CD14-positive monocyte (primary cell): ENCODE measurements at regions not wholly inside any gene's neighbourhood (a gene's known extent, or its start where the extent isn't known, plus 50 kb on each side); places are given as distances from the start of the nearest gene placed in this dataset.
A peak's percentile ranks its signal among the peaks of the same experiment; 100 is the strongest.

Source experiments
- DNase-seq, 3 donors: peaks; one replicate each; pipeline ENCODE4 v3.0.0-alpha.2; 2011 to 2022
- H2AFZ ChIP-seq: 2 replicates; pipeline ENCODE4 v1.6.0; 2012; ENCODE audit warnings: mild to moderate bottlenecking, low read depth, low read length, inconsistent platforms; ENCODE audit not compliant: insufficient read depth, poor library complexity, severe bottlenecking
- H3K27ac ChIP-seq, 2 donors: 1 replicate in 1 of 2; 2 replicates in 1 of 2; pipeline ENCODE4 v1.5.1; 2012 to 2013; ENCODE audit warnings: low read length in 2 of 2, control low read depth in 1 of 2, inconsistent platforms in 1 of 2, low read depth in 1 of 2, mild to moderate bottlenecking in 1 of 2
- H3K27me3 ChIP-seq, 2 donors: one replicate each; pipeline versions ENCODE4 v1.6.0 to v1.6.1; 2011 to 2013; ENCODE audit warnings: low read length in 2 of 2; ENCODE audit not compliant: control insufficient read depth in 2 of 2, insufficient read depth in 2 of 2
- H3K36me3 ChIP-seq, 2 donors: replicated peaks in 1 of 2; 1 replicate in 1 of 2; 2 replicates in 1 of 2; pipeline versions ENCODE4 v1.5.1 to v1.6.1; 2012 to 2013; ENCODE audit warnings: low read length in 2 of 2, control low read depth in 1 of 2, inconsistent platforms in 1 of 2, mild to moderate bottlenecking in 1 of 2; ENCODE audit not compliant: insufficient read depth in 2 of 2, control insufficient read depth in 1 of 2
- H3K4me1 ChIP-seq, 2 donors: 1 replicate in 1 of 2; 2 replicates in 1 of 2; pipeline versions ENCODE4 v1.5.1 to v1.6.1; 2012 to 2013; ENCODE audit warnings: low read length in 2 of 2, control low read depth in 1 of 2, inconsistent platforms in 1 of 2, mild to moderate bottlenecking in 1 of 2, moderate library complexity in 1 of 2; ENCODE audit not compliant: insufficient read depth in 2 of 2, control insufficient read depth in 1 of 2
- H3K4me2 ChIP-seq: replicated peaks from 2 replicates; pipeline ENCODE3; 2012; ENCODE audit warnings: low read length, moderate library complexity, mild to moderate bottlenecking; ENCODE audit not compliant: poor library complexity, severe bottlenecking; ENCODE audit errors: extremely low read depth
- H3K4me3 ChIP-seq, 3 experiments: fragments of 200-600 bp in 1 of 3; sonication (generic) in 1 of 3; replicated peaks in 1 of 3; 1 replicate in 2 of 3; 2 replicates in 1 of 3; pipeline ENCODE4 v1.5.1; 2011 to 2013; ENCODE audit warnings: low read length in 3 of 3, mild to moderate bottlenecking in 3 of 3, control low read depth in 2 of 3, low read depth in 2 of 3, inconsistent platforms in 1 of 3, moderate library complexity in 1 of 3
- H3K79me2 ChIP-seq: 2 replicates; pipeline ENCODE4 v1.6.0; 2012; ENCODE audit warnings: mild to moderate bottlenecking, control low read depth, inconsistent platforms, low read length, moderate library complexity; ENCODE audit not compliant: insufficient read depth
- H3K9ac ChIP-seq: 2 replicates; pipeline ENCODE4 v1.6.0; 2017; ENCODE audit warnings: low read length, mild to moderate bottlenecking; ENCODE audit not compliant: insufficient read depth, poor library complexity, severe bottlenecking
- H3K9me3 ChIP-seq, 2 donors: replicated peaks in 1 of 2; 1 replicate in 1 of 2; 2 replicates in 1 of 2; pipeline versions ENCODE4 v1.5.1 to v1.6.1; 2012 to 2013; ENCODE audit warnings: low read length in 2 of 2, control low read depth in 1 of 2; ENCODE audit not compliant: control insufficient read depth in 1 of 2, insufficient read depth in 1 of 2
- H4K20me1 ChIP-seq: 2 replicates; pipeline ENCODE4 v1.6.0; 2012; ENCODE audit warnings: mild to moderate bottlenecking, low read length, control low read depth, moderate library complexity; ENCODE audit not compliant: insufficient read depth
- H3K27ac Mint-ChIP-seq, 7 donors: one replicate each; pipeline ENCODE4 v1.8.0; 2020; ENCODE audit warnings: mild to moderate bottlenecking in 7 of 7, mixed read lengths in 7 of 7, moderate library complexity in 6 of 7, inconsistent platforms in 2 of 7
- H3K27me3 Mint-ChIP-seq, 3 donors: one replicate each; pipeline ENCODE4 v1.8.0; 2021 to 2022; ENCODE audit warnings: low read depth in 3 of 3, mild to moderate bottlenecking in 3 of 3, mixed read lengths in 3 of 3, moderate library complexity in 3 of 3, inconsistent platforms in 1 of 3
- H3K36me3 Mint-ChIP-seq, 2 donors: one replicate each; pipeline ENCODE4 v1.8.0; 2020; ENCODE audit warnings: mixed read lengths in 2 of 2, inconsistent platforms in 1 of 2, mild to moderate bottlenecking in 1 of 2
- H3K4me1 Mint-ChIP-seq: one replicate; pipeline ENCODE4 v1.8.0; 2020; ENCODE audit warnings: mild to moderate bottlenecking, mixed read lengths
- H3K4me3 Mint-ChIP-seq, 2 donors: one replicate each; pipeline ENCODE4 v1.8.0; 2020; ENCODE audit warnings: mild to moderate bottlenecking in 2 of 2, mixed read lengths in 2 of 2, moderate library complexity in 1 of 2
- H3K9me3 Mint-ChIP-seq, 7 donors: one replicate each; pipeline ENCODE4 v1.8.0; 2020 to 2022; ENCODE audit warnings: mixed read lengths in 7 of 7, mild to moderate bottlenecking in 6 of 7, moderate library complexity in 6 of 7, inconsistent platforms in 2 of 7
- CTCF ChIP-seq: fragments of 200-600 bp; IDR thresholded peaks from one replicate; pipeline ENCODE4 v1.8.0; 2022; ENCODE audit warnings: antibody characterized with exemption, mild to moderate bottlenecking
- WGBS: methylation state at CpG from one replicate; pipeline ENCODE4 v1.1.5; 2013; ENCODE audit warnings: missing lambda C conversion rate; ENCODE audit not compliant: insufficient coverage; 5-methylcytosine and 5-hydroxymethylcytosine counted together
- intact Hi-C, 2 donors: fragments of 100-400 bp; cut with micrococcal nuclease; formaldehyde crosslinking; loops; one replicate each; pipeline versions ENCODE4 v1.15.0 to v1.15.1; 2023

GRCh38 chr3:177929310-177929709, 606.9 kb upstream of the KCNMB2 start:
- no peaks in the 10 kb centered on the region for H3K27me3 Mint-ChIP-seq

GRCh38 chr3:177930771-177931170, 605.5 kb upstream of the KCNMB2 start:
- H3K36me3 ChIP-seq: no peaks in the 10 kb centered on the region
- H3K4me3 ChIP-seq: no peak overlapping the region
- Mint-ChIP-seq H3K27me3 (peaks cover 0 to 2% (median 0%) of the 10 kb centered on the region in 3 donors), H3K9me3 (peaks cover 0 to 9% (median 2%) of the 10 kb centered on the region in 7 donors), H3K36me3 (peaks cover 7 to 8% of the 10 kb centered on the region in 2 donors), H3K4me3 (no peak overlapping the region), H3K4me1 (peaks cover 25% of the 10 kb centered on the region), H3K27ac (no peak overlapping the region)
- TF ChIP-seq CTCF: no peak
- H3K9me3 ChIP-seq: no peaks in the 10 kb centered on the region
- H3K27ac ChIP-seq: no peak overlapping the region
- intact Hi-C loops: no loop called here
- no peak for DNase-seq
- H3K4me1 ChIP-seq: peaks cover 13 to 30% of the 10 kb centered on the region in 2 donors
- WGBS: no CpG with 5 or more reads among the region's 2 CpGs
- no peak overlapping the region for H2AFZ ChIP-seq
- no peak overlapping the region for H3K4me2 ChIP-seq
- no peaks in the 10 kb centered on the region for H4K20me1 ChIP-seq
- no peaks in the 10 kb centered on the region for H3K79me2 ChIP-seq
- no peak overlapping the region for H3K9ac ChIP-seq
- no peaks in the 10 kb centered on the region for H3K27me3 ChIP-seq

More at GRCh38 chr3:177929310-177929709, 606.9 kb upstream of the KCNMB2 start:
- peak in 2 of 3 donors; percentile 20 to 25 for DNase-seq
- Mint-ChIP-seq H3K4me3 (no peak overlapping the region), H3K36me3 (peaks cover 7 to 8% of the 10 kb centered on the region in 2 donors), H3K27ac (peak overlapping the region in 6 of 7 donors; percentile 5 to 93 (median 76)), H3K9me3 (peaks cover 0 to 11% (median 3%) of the 10 kb centered on the region in 7 donors), H3K4me1 (peaks cover 25% of the 10 kb centered on the region)
- Histone ChIP-seq H3K27ac (peak overlapping the region in 1 of 2 donors; percentile 76), H3K4me3 (no peak overlapping the region), H4K20me1 (no peaks in the 10 kb centered on the region), H3K27me3 (no peaks in the 10 kb centered on the region), H3K4me2 (no peak overlapping the region), H3K4me1 (peaks cover 13 to 30% of the 10 kb centered on the region in 2 donors), H3K36me3 (no peaks in the 10 kb centered on the region), H3K9ac (no peak overlapping the region), H2AFZ (no peak overlapping the region), H3K79me2 (no peaks in the 10 kb centered on the region), H3K9me3 (no peaks in the 10 kb centered on the region)
- 94% methylated on average over 2 of the region's 2 CpGs for WGBS
- TF ChIP-seq CTCF: no peak
- intact Hi-C loops: loop anchor here in 1 of 2 donors (10.0 kb wide), 1 partner anchor 575 kb away; no protein-coding TSS in a partner anchor
